ENCODE measurements at regions not wholly inside any gene's neighbourhood (a gene's known extent, or its start where the extent isn't known, plus 50 kb on each side); places are given as distances from the start of the nearest gene placed in this dataset.
"Not testable (repeated sequence)": the region's sequence is repeated elsewhere in the genome, so short reads cannot be mapped to it uniquely, and the experiment has no call there.

DNA sequence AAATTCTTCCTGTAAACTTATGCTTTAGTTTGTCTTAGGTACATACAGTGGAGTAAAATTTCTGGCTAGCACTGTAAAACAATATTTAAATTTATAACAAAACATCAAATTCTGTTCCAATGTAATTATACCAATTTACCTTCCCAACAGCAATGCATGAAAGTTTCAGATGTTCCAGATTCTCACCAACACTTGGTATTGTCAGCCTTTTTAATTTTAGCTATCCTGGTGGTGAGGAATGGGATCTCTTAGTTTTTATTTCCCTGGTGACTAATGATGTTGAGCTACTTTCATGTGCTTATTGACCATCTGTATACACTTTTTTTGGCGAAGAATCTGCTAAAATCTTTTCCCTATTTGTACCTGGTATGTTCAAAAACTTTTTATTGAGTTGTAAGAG is 76.1 kb upstream of the PHACTR1 start:
- DNase-seq (ENCODE audit: low read depth in 4 of 4, low spot score in 2 of 4) = no peak

- DNase-seq (ENCODE audit: low read depth in 4 of 4, low spot score in 2 of 4) = not testable (repeated sequence)
Observed at GRCh38 chr6:12641785-12642184, 74.8 kb upstream of the PHACTR1 start.

DNA sequence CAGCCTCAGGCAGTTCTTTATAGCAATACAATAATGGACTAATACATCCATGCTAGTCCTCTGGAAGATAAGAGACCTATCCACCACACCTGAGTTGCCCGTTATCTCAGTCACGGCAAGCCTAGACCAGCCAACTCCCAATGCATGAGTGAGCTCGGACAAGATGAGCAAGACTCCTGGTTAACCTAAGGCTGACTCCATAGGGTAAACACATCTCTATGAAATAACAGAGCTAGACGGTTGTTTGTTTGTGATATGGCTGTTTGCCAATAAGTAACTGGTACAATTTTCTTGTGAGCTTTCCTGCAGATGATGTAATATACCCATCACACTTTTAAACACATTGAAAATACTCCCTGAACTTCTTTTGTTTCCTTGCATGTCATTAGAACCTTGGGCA is 70.6 kb upstream of the PHACTR1 start:
- DNase-seq (ENCODE audit: low read depth in 4 of 4, low spot score in 2 of 4) = no peak

DNA sequence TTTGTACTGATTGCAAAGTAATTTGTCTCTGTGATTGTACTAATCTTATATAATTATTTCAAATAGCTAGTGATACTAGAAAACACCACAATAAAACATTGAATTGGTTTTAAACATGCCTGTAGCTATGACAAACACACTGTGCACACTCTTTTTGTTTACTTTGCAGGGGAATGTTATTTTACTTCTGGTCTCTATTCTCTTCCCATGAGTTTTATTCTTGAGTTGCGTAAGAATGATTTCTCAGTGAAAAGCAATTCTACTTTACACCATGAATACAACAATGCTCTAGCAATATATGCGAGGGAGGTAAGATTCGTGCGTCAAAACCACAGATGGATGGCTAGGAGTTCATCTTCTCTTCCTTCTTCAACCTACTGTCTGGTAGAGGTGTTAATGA is 68.4 kb upstream of the PHACTR1 start:
- DNase-seq (ENCODE audit: low read depth in 4 of 4, low spot score in 2 of 4) = no peak

GRCh38 chr6:12649325-12649724 is 67.2 kb upstream of the PHACTR1 start:
- no peak for DNase-seq (ENCODE audit: low read depth in 4 of 4, low spot score in 2 of 4)

GRCh38 chr6:12653486-12653885 is 63.1 kb upstream of the PHACTR1 start:
- DNase-seq (ENCODE audit: low read depth in 4 of 4, low spot score in 2 of 4) = no peak

DNA sequence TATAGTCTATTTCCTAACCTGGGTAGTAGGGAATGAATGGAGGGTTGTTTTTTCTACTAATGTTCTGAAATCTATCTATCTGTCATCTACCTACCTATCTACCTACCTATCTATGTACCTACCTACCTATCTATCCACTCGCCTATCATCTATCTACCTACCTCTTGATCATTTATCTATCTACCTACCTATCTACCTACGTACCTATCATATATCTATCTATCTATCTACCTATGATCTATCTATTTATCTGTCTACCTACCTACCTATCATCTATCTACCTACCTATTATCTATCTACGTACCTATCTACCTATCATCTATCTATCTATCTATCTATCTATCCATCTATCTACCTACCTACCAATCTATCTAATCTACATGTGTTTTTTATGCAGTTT is 62.5 kb upstream of the PHACTR1 start:
- no peak for DNase-seq (ENCODE audit: low read depth in 4 of 4, low spot score in 2 of 4)

- no peak for DNase-seq (ENCODE audit: low read depth in 4 of 4, low spot score in 2 of 4)
Observed at GRCh38 chr6:12654514-12654913, 62.1 kb upstream of the PHACTR1 start.

DNA sequence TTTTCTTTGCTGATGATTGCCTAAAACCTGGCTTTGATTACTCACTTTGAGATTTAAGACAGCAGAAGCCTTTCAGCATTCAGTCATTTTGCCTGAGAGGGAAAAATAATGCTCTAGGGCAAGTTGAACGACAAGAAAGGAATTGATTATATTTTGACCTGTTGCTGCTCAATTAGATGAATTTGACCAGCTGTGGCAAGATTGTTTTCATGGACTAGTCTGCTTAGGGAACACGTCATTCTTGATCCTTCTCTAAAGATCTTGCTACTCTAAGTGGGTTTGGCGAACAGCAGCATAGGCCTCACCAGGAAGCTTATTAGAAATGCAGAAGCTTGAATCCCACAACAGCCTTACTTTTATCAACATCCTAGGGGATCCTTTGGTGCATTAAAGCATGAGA is 59.7 kb upstream of the PHACTR1 start:
- DNase-seq (ENCODE audit: low read depth in 4 of 4, low spot score in 2 of 4) = no peak

DNA sequence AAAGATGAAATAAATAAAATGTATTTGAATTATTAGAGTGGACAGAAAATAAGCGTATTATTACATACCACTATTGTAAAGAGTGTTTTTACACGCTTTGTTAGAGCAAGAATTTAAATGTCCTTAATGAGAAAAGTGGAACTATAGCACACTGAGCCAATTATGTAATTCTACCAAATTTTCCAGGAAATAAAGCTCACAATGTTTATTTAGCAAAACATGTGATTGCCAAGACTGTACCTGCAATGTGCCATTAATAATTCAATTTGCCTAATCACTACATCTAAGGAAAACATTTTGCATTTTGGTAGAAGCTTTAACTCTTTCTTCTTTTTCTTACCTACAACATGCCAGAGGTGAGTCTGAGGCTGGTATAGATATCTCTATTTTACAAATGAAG is 58.7 kb upstream of the PHACTR1 start:
- no peak for DNase-seq (ENCODE audit: low read depth in 4 of 4, low spot score in 2 of 4)

GRCh38 chr6:12661432-12662089 is 55.0 kb upstream of the PHACTR1 start:
- DNase-seq (ENCODE audit: low read depth in 4 of 4, low spot score in 2 of 4) = no peak

All from left renal cortex interstitium (tissue), 4 donors.